ENCODE measurements at regions not wholly inside any gene's neighbourhood (a gene's known extent, or its start where the extent isn't known, plus 50 kb on each side); places are given as distances from the start of the nearest gene placed in this dataset.

GRCh38 chr22:47589271-47590250, 827.1 kb downstream of the TBC1D22A start:
- DNase-seq (ENCODE audit: low read depth): no peak

DNA sequence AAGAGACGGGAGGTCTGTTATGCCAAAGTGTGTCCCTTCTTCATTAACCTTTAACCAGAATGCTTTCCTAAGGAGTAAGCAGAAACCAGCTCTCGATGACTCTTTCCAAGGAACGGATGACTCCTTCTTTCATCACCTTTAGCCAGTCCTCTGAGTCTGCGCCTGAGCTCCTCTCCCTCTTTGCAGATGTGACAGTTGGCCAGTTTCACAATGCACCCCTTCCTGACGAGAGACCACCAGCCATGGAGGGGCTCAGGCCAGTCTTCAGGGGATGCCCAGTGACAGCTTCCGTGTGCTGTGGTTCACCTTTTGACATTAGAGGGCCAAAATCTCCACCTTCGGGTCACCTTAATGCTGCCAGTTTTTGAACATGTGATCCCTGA, 826.1 kb downstream of the TBC1D22A start:
- DNase-seq (ENCODE audit: low read depth): no peak

DNA sequence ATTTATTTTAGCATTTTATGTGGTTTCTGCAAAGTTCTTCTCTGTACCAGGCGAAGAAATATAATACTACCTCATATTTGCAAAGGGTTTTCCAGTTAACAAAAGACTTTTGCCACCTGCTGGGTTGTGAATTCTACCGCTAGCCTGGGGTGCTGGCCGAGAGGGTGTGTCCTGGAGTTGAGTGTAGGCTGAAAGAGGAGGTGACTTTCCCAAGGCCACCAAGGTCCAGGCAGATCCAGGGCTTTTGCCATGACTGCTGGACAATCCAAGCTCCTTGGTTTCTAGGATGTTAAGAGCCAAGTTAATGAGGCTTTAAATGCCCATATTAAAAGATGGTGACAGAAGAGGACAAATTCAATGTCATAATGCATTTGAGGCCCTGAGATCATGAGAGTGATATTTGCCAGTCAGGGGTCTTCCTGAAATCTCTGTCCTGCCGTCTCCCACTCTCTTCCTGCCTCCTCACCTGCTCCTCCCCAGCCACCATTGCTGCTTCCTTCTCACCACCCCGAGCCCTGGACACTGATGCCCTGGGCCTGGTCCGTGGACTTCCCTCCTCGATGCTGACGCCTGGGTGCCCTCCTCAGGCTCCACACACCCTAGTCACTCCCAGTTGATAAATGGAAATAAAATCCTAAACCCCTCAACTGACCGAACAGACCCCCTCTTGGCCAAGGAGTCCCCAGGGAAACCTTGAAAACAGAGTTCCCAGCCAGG, 825.6 kb downstream of the TBC1D22A start:
- DNase-seq (ENCODE audit: low read depth): no peak

DNA sequence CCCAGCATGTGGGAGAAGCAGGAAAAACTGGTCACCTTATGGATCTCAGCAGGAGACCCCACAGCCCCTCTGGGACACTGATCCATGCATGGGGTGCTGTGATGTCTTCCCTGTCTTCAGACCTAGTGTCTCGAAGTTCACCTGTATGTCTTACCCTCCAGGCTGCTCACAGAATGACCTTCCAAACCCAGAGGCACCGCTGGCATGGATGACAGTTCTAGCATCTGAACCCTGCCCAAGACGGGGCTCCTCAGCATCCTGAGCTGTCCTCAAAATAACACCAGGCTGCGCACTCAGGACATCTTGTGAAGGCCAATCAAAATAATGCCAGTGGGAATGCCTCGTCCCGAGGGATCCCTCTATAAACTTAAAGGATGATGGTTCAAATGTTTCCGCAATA, 824.9 kb downstream of the TBC1D22A start:
- no peak for DNase-seq (ENCODE audit: low read depth)

- no peak for DNase-seq (ENCODE audit: low read depth)
Measured at GRCh38 chr22:47586946-47587345, 824.5 kb downstream of the TBC1D22A start.

DNA sequence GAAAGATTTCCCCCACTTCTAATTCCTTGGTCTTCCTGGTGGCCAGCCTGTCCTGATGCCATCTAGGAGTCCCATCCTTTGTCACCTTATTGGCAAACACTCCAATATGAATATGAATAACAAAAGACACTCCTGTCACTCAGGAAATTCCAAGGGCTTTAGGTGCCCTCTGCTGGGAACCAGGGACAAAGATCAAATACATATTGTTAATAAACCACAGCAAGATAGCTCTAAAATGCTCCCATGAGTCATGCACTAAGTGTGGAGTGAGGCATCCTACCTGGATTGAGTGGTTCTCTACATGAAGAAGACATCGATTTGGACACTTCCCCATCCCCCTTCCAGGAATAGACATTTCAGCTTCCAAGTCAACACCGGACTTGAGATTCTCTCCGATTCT, 823.6 kb downstream of the TBC1D22A start:
- no peak for DNase-seq (ENCODE audit: low read depth)

DNA sequence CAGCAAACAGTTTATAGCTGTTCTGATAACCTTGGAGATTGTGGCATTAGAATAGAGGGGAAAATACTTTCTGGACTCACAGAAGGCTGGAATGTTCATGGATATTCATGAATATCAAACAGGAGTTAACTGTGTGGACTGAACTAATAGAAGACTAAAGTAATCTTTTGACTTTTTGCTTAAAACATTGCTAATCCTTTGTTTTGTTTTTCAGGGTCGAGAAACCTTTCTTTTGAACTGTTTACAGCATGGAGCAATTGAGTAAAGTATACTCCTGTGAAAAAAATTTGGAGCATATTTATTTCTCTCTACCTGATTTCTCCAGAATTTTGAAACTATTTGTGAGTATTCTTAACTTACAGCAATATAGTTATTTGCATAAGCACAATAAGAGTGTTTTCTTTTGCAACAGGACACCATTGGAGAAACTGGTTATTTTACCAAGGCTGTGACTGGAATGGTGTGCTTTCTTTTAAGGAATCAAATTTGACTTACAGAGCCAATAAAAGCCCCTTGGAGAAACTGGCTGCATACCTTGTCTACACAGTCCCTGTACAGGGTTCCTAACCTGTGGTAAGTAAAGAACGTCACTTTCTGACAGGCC, 821.6 kb downstream of the TBC1D22A start:
- DNase-seq (ENCODE audit: low read depth): no peak

DNA sequence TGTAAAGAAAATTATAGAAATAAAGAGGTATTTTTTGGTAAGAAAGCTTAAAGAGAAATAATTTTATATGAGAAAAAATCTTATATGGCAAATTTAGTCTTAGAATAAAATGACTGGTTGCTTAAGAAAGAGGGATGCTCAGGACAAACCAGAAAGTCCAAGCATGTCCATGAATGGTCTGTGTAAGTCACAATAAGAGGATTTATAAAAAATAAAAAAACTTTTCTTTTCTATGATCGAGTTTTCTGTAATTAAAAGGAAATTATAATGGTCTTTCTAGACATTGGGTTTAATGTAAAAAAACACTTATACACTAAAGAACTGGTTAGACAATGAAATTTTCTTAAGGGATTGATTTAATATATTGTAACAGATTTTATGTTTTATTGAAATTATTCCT, 819.6 kb downstream of the TBC1D22A start:
- DNase-seq (ENCODE audit: low read depth): no peak

DNA sequence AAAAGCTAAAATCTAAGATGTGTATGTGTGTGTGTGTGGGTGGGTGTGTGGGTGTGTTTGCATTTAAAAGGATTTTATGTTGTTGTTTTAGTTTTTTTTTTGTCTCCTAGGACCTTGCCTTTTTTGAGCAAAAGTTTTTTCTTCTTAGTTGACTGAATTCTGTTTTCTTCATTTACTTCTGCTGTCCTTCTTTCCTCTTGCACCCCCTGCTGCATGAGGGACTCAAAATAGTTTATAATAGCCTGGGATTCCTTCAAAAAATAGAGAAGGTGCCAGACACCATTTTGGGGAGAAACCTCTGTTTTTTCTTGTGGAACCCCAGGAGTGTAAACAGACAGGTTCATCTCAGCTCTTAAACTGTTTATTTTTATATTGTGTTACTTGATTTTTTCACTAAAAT, 817.7 kb downstream of the TBC1D22A start:
- DNase-seq (ENCODE audit: low read depth): no peak

DNA sequence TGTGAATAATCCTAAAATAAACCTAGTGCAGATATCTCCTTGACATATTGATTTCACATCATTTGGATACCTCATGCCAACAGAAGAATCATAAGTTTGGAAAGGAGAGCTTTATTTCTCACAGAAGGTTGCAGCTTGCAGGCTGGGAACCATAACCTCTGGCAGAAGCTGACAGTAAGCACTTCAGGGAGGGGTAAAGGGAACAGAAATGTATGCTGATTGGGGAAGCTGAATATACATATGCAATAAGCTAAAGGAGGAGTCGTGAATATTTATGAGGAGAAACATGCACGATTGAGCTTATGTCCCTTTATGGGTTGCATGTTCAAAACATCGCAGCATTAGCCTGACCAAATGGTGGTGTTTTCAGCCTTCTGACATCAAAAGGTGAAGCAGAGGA, 814.5 kb downstream of the TBC1D22A start:
- no peak for DNase-seq (ENCODE audit: low read depth)

GRCh38 chr22:47575291-47575690, 812.8 kb downstream of the TBC1D22A start:
- DNase-seq (ENCODE audit: low read depth): no peak

- no peak for DNase-seq (ENCODE audit: low read depth)
Measured at GRCh38 chr22:47574556-47574955, 812.1 kb downstream of the TBC1D22A start.

DNA sequence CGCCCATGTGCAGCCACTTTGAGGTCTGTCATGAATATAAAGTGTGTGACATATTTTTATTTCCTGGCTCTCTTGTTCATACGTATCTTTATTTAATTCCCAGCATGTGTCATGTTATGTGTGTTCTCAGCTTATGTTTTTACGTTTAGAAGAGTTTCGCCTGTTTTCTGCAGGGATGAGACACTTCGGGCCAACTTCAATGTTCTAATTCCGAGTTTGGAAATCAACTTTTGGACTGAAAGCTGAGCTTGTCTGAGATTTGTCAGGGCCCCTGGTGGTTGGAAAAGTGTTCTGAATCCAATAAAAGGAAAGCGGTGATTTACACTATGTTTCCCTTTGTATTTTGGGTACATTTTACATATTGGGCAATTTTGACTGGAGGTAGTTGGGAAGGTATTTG, 810.7 kb downstream of the TBC1D22A start:
- no peak for DNase-seq (ENCODE audit: low read depth)

DNA sequence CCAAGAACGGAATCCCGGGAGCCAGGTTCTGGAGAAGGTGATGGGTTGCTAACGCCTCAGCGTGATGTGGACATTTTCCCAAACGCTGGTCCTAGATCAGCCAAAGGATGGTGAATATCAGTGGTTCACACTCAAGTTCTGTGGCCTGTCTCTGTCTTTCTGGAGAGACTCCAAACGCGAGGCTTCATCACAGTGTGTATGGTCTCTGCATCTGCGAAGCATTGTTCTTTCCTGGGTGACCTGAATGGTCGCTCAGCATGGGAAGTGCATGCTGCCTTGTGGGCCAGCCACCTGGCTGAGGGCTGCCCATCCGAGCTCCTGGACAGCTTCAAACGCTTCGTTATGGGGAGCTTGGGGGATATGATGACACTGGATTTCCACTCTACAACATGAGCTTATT, 810.0 kb downstream of the TBC1D22A start:
- DNase-seq (ENCODE audit: low read depth): no peak

DNA sequence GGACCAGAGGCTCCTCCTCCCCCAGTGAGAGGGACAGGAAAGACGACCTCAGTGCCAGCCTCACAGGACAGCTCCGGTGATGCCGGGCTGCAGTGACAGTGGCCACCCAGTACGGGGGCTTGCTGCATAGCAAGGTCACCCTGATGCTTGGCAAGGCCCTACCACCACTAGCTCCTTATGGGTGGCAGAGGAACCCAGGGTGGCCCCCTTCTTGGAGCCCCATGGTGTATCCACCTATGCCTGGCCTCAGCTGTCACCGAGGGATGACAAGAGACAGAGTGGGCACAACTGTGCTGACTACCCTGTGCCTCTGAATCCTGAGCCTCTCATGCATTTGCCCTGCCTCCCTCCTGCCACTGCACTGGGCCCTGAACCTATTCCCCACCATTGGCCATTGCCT, 809.2 kb downstream of the TBC1D22A start:
- no peak for DNase-seq (ENCODE audit: low read depth)

DNA sequence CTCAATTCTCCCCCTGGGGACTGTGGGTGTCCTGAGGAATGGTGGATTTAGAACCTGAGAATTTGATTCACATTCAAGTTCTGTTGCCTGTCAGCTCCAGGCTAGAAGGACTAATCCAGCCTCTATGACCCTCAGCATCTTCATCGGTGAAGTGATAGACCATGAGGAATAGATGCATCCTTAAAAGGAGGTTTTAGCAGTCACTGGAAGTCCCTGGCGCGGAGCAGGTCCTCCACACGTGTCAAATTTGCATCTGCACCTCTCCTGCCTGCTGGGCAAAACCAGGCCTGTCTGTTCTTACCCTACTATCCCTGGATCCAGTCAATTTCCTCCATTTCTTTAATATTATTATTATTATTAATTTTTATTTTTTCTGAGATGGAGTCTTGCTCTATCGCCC, 808.4 kb downstream of the TBC1D22A start:
- DNase-seq (ENCODE audit: low read depth): no peak

- DNase-seq (ENCODE audit: low read depth): no peak
Measured at GRCh38 chr22:47570300-47570685, 807.8 kb downstream of the TBC1D22A start.

DNA sequence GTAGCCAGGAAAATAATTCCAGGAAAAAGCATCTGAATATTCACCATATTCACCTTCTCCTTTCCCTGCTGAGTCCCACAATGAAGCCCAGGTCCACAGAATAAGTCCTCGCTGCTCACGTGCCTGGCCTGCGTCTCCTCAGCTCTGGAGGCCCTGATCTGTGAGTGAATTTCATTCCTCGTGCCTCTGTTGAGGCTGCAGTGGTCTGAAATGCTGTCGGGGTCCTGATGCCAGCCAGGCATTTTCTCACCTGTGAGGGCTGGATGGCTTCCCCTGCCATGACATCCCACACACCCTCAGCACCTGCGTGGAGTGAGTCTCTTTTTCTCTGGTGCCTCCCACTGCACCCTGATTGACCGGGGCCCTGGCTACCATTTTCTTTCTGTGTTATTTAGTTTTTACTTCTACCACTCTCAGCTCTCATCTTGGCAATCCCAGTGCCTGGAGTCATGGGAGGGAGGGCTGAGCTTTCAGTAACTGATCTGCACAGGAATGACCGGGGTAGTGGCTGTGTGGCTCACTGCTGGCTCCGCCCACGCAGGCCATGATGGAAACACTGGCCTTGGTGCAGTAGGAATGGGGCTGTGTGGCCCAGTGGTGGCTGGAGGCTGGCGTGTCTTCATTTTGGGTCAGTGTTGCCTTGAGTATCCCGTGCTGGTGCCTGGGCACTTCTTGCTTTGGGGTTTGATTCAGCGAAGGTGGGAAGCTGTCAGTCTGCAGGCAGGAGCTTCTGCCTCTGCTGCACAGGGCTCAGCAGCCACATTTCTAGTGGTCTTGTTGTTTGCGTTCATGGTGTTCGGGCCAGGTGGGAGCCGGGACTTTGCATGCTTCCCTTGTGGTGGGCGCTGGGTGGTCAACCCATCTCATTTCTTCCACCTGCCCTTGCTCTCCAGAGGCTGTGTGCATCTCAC, 807.2 kb downstream of the TBC1D22A start:
- no peak for DNase-seq (ENCODE audit: low read depth)

GRCh38 chr22:47568700-47569099, 806.2 kb downstream of the TBC1D22A start:
- DNase-seq (ENCODE audit: low read depth): no peak

- DNase-seq (ENCODE audit: low read depth): no peak
Measured at GRCh38 chr22:47567126-47568090, 805.0 kb downstream of the TBC1D22A start.

- DNase-seq (ENCODE audit: low read depth): no peak
Measured at GRCh38 chr22:47566491-47566890, 804.0 kb downstream of the TBC1D22A start.

All from non-pigmented ciliary epithelial cell (primary cell).